GM18867 (cell line): ENCODE measurements at regions not wholly inside any gene's neighbourhood (a gene's known extent, or its start where the extent isn't known, plus 50 kb on each side); places are given as distances from the start of the nearest gene placed in this dataset.
"Not testable (repeated sequence)": the region's sequence is repeated elsewhere in the genome, so short reads cannot be mapped to it uniquely, and the experiment has no call there.

ENCODE experiments used
- ATAC-seq: cut with Tn5 transposase; IDR thresholded peaks from one replicate; pipeline ENCODE4 v1.9.1; 2021; ENCODE audit warnings: mild to moderate bottlenecking, moderate library complexity; ENCODE audit not compliant: unreplicated experiment

DNA sequence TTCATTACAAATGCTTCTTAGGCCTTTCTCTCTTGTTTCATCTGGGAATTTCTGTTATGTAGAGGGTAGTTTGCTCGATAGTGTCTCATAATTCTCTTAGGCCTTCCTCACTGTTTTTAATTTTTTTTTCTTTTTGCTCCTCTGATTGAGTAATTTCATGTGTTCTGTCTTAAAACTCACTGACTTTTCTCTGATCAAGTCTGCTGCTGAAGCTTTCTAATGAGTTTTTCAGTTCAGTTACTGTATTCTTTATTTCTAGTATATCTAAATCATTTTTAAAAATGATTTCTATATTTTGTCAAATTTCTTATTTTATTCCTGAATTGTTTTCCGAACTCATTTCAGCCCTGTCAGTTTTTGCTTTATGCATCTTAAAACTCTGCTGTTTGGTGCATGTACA, 228.0 kb downstream of the MID1IP1 start:
- ATAC-seq = no peak

DNA sequence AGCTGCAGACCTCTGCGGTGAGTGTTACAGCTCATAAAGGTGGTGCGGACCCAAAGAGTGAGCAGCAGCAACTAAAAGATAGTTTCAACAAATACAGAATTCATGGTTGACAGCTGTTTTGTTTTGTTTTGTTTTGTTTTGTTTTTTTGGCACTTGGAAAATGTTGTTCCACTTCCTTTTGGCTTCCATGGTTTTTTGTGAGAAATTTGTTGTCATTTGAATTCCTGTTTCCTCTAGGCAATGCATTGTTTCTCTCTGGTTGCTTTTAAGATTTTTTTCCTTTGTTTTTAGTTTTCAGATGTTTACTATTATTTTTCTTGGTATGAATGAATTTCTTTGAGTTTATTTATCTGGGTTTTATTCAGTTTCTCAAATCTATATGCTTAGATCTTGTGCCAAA, 229.4 kb downstream of the MID1IP1 start:
- ATAC-seq = no peak

DNA sequence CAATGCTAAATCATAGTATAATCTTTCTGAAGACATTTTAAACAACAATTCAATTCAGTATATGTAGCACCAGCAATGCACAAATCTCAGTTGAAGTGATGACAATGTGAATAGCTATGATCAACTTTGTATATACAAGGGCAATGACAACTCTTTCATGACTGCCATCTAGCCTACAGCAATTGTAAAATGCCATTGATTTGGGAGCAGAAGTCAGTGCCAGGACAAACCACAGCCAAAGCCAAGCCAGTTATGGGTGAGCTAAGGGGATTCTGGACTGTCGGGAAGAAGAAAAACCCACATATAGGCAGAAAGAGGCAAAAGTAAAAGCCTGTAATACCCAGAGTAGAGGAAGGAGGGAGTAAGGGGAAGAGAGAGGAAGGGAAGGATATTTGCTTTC, 238.6 kb downstream of the MID1IP1 start:
- ATAC-seq = no peak

DNA sequence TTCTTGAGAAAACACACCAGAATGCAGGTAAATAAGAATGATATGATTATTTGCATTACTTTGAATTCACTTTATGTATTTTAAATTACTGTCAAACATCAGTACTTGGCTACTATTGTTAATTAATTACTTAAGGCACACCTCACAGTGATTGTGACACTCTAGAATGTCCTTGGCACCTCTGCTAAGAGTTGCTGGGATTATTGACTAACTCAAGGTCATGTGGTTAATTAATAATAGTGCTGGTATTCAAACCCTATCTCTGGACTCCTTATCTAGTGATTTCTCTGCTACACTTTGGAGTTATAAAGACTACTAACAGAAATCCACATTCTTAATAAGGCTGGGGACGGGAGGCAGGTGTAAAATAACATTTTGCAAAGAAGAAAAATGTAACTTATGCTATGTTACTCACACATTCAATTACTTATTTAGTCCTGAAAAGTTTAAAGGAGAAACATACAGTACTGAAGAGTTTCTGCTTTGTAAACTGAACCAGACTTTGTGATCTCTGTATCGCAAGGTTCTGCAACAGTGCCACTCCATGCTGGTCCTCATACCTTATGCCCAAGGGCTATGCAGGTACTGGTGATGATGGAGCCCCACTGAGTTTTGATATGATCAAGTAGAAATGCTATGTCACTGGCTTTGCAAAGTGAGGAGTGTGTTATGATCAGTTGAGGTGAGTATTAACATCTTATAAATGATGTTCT, 242.7 kb downstream of the MID1IP1 start:
- no peak for ATAC-seq

DNA sequence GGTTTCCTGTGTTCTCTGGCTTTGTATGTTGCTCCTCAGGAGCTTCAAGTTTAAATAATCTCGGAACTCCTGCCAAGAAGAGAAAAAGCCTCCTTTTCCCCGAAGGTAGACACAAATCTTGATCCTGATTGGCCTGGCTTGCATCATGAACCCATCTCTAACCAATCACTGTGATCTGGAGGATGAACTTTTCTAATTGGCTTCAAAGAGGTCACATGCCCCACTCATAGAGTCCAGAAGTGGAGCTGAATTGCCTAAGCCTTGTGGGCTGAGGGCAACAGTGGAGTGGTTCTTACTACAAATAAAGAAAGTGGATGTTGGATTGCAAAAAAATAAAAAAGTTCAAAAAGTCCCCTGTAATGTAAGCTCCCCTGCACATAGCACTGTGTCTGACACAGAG, 245.9 kb downstream of the MID1IP1 start:
- no peak for ATAC-seq

DNA sequence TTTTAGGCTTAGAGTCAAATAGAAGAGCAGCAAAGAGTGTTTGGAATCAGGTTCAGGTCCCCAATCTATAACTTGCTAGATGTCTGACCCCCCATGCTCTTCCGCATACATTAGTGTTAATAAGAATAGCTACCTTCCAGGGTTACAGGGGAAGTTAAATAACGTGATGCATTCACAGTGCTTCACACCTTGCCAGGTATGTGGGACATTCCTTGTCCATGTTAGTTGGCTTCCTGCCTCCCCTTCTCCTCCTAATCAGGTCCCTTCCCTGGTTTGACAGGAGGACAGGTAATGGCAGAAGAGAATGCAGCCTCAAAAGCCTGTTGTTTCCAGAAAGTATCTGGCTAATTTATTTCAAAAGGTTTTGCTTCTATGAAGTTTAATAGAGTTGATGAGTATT, 248.7 kb downstream of the MID1IP1 start:
- no peak for ATAC-seq

DNA sequence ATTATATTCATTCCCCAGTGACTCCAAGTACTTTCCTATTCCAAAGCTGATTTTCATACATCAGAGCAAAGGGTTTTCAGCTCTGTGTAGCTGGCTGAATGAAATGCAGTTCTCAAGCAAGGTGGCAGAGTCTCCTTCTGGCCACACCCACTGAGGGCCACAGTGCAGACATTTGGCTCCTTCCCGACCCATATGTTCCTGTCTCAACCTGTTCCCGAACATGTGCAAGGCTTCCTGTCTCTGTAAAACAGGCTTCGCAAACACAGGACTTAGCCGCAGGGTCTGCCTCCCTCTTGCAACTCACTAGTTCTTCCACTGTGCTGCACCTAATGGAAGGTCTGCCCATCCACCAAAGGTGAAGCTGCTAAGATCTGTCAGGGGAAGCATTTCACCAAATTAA, 249.2 kb downstream of the MID1IP1 start:
- ATAC-seq = no peak

DNA sequence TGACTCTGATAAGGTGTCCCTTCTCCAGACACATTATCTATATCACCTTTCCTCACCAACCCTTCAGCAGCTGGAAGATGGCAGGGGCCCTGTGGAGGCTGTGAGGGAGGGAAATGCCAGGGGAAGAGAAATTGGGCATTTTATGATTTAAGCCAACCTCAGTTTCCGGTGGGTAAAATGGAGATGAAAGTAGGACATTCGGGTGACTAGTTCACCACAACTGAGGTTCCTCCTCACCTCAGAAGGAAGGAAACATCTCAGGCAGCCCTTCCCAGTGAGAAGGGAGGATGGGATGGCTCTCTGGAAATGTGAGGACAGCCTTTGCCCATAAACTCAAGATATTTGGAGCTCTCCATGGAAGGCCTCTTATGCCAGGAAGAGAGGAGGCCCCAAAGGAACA, 251.5 kb downstream of the MID1IP1 start:
- no peak for ATAC-seq

DNA sequence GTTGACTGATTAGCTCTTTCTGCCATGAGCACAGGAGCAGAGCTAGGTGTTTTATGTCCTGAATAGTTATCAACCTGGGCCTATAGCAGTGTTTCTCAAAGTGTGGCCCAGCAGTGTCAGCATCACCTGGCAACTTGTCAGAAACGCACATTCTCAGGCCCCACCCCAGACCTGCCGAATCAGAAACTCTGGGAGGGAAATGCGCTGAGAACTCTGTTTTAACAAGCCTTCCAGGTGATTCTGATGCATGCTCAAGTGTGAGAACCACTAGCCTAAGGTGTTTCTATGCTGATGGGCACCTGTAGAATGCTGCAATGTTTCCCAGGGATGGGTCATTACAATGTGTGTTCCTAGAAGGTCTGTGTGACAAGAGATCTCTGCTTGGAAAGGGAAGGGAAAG, 257.5 kb downstream of the MID1IP1 start:
- ATAC-seq = no peak

DNA sequence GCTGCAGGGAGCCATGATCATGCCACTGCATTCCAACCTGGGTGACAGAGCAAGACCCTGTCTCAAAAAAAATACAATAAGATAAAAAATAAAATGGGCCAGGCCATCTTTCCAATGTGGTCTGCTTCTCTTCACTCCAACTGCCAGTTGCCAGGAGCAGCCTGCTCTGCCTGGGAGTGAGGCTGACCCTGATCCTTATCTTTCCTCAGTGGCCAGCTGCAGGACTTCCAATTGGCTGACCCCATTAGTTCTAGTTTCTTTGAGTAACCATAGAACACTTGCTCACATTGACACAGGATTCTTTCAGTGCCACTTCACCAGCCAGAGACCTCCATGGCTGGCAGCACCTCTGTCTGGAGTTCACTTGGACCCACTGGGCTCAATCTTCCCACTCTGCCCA, 258.6 kb downstream of the MID1IP1 start:
- ATAC-seq = no peak

DNA sequence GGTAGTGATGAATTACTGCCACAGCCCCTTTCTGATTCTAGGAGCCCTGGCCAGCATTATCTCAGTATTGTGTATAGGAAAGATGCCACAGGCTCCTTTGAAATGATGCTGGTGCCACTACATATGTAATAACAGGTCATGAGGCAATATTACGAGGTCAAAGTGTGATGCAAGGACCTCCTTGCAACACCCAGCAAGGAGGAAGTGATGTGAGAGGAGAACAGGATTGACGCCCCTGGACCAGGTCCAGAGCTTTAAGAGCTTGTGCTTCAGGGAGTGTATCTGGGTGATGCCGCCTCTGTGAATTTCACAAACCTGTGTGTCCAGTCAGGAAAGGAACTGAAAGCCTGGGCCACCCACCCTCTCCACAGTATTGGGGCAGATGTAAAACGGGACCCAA, 261.8 kb downstream of the MID1IP1 start:
- no peak for ATAC-seq

DNA sequence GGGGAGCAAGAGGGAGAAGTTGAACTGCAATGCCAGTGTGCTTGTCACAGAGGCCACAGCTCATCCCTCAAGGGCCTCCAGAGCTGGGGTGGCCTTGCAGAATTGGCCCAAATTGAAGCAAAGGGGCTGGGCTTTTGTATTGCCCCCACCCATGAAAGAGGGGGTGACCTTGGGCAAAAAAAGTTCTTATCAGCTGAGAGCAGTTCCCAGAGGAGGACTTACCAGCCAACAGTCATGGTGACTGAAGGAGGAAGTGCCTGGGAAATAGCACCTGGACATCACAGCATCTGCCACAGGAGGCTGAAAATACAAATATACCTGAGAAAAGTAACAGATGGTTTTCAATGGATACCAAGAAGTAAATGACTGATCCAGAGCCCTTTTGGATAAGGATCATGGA, 262.4 kb downstream of the MID1IP1 start:
- no peak for ATAC-seq

DNA sequence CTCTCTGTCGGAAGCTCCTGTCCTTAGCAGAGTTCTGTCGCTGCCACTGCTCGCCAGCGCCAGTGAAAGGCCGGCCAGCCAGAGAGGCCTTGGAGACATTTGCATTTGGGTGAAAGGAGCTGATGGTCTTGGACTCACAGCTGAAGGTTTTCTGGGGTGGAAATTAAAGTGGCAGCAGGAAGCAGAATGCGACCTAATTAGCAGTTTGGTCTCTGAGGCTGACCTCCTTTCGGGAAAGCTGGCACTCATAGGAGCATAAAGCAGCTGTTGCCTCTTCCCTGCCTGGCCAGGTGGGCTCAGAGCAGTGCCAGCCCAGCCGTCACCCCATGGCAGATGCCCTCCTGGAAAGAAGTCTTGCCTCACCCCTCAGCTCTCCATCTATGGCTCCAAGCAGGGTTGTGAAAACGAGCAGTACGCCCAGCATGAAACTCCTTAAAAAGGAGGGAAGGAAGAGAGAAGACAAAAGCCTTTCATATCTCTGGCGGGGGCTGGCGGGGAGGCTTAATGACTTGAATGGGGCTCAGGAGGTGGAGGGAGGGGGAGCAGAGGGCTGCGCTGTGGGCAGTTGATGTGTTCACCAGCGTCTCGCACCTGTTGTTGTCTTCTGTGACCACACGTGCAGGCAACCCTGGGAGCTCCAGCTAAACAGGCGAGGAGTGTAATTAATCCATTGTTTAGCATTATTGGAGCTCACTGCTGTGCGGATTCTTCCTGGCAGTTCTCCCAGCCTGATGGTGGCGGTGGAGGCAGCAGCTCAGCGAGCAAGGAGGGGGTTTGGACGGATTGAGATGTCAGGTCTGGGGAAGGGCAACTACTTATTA, 264.0 kb downstream of the MID1IP1 start:
- ATAC-seq = no peak

DNA sequence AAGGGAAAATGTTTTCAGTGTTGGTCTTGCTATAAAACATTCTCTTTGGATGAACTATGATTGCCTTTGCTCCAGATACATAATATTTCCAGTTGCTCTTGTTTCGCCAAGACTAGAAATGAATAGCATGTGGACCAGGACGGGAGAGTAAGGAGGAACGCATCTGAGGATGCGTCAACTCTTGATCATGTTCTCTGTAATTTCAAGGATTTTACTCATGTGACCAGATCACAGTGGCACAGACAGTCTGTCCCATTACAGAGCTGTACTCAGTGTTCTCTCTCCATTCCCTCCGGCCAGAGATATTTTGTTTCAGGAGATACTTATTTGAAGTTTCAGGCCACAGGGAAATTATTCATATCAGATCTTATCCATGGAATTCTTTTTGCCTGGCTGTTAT, 266.6 kb downstream of the MID1IP1 start:
- no peak for ATAC-seq

DNA sequence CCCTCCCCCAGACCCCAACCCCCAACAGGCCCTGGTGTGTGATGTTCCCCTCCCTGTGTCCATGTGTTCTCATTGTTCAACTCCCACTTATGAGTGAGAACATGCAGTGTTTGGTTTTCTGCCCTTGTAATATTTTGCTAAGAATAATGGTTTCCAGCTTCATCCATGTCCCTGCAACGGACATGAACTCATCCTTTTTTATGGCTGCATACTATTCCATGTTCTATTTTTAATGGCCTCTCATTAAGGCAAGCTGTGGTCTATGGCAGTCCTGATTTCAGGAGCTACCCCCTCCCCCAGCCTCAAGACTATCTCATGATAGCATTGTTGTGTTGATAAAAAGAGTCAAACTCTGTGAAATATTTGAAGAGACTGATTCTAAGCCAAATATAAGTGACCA, 267.4 kb downstream of the MID1IP1 start:
- not testable (repeated sequence) for ATAC-seq

DNA sequence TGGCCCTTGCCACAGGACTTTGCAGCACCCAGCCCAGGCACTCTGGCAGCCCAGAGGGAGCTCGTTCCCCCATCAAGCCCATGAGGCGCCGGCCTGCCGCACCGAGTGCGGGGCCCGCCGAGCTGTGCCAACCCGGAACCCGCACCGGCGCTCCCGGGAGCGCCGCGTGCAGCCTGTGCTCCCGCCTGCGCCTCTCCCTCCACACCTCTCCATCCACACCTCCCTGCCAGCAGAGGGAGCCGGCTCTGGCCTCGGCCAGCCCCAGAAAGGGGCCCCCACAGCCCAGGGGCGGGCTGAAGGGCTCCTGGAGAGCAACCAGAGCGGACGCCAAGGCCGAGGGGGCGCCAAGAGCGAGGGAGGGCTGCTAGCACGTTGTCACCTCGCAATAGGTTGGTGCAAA, 268.8 kb downstream of the MID1IP1 start:
- ATAC-seq = no peak

DNA sequence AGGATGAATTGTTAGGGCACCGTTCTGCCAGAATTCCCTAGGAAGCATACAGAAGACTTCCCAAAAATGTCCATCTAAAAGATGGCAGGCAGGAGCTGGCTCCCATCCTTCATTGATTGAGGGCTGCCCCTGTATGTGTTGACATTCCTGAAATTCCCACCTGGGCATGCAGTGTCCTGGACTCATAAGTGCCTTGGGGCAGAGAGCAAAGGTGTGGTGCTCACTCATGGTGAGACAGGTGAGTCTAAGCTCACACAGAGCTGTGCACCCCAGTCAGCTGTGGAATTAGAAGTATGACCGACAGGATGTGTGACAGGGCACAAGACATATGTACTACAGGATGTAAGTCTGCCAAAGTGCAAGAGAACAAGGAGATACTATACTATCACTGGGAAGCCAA, 271.9 kb downstream of the MID1IP1 start:
- ATAC-seq = no peak

DNA sequence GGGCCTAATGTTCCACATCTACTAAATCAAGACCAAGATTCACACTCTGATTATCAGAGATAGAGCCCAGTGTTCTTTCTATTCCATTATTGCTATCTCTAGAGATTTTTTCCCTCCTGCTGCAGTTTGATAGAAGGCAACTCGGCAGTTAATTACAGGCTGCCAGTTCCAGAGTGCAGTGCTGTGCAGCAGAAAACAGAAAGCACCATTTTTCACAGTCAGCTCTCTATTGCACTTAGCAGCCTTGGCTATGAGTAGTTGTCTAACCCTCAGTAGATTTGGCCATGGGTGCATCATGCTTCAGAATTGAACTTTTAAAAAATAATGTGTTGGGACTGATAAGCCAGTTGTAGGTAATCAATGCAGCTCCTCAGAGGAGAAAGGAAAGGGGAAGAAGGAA, 295.3 kb downstream of the MID1IP1 start:
- ATAC-seq = no peak

DNA sequence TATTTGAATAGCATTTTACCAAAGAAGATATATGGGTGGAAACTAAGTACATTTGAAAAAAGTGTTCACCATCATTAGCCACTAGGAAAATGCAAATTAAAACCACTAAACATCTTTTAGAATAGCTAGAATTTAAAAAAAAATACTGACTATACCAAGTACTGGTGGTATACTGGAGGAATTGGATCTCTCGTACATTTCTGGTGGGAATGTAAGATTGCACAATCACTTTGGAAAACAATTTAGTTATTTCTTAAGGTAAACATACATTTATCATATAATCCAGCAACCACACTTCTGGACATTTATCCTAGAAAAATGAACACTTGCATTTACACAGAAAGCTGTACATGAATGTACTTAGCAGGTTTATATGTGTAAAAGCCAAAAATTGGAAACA, 303.5 kb downstream of the MID1IP1 start:
- no peak for ATAC-seq

DNA sequence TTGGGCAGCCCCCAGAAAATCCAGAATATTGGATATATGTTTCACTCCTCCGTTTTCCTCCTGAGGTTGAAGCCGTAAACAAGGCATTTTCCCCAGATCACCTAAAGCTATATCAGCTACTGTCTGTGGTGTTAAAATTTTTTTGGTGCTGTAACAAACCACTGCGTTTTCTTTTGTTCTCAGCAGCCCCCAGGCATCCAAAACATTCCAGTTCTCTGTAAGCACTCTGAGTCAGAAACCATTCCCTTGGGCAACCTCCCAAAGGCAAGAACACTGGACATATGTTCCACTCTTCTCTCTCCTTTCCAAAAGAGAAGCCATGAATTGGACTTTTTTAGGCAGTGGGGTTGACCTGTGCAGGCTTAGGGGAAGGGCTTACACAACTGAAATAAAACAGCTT, 310.9 kb downstream of the MID1IP1 start:
- ATAC-seq = no peak

DNA sequence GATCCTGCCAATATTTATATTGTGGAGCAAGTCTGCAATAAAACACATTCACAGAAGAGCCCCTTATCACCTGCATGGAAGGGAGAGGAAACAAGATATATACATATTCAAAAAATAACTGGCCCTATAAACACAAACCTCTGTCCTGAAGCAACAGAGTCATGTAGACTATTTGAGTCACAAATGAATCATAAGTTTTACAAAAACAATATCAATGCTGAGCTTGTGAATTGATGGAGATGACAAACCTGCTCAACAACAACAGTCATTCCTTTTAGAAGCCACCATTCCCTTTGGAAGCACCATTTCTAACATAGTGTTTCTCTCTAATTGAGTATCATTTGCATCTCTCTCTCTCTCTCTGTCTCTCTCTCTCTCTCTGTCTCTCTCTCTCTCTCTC, 313.9 kb downstream of the MID1IP1 start:
- ATAC-seq = no peak

DNA sequence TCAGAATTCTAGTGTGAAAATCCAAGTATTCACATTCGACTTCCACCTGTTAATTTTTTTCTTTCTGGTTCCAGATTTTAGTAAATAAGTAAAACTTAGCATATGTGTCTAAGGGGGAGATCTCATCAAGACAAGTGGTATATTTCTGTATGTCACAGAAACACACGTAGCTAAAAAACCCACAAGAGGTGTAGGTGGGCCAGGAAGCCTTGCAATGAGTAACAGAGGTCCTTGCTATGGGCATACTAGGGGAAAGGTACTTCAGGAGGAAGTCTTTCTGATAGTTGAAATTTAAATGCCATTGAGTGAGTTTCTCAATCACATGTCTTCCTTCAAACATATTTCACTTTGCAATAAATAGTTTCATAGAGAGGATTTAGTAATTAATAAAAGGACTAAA, 315.8 kb downstream of the MID1IP1 start:
- no peak for ATAC-seq

DNA sequence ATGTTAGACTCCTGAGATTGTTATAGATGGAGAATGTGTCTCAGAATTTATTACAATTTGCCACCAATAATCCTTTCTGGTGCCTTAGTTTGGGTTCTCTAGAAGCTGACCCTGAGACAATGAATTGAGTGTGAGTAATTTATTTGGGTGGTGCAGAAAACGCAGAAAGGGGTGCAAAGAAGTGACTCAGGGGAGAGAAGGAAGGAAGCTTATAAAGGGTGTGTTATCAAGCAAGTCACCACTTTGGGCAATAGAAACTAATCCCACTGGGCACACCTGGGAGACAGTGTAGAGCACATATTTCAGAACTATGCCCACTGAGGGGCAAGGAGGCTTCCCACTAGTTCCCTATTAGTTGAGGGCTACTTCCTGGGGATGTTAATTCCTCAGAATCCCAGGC, 320.6 kb downstream of the MID1IP1 start:
- ATAC-seq = no peak
